GM19467 (cell line): ENCODE measurements at regions not wholly inside any gene's neighbourhood (a gene's known extent, or its start where the extent isn't known, plus 50 kb on each side); places are given as distances from the start of the nearest gene placed in this dataset.

Experiments used
- ATAC-seq: cut with Tn5 transposase; IDR thresholded peaks from one replicate; pipeline ENCODE4 v1.9.1; 2021; ENCODE audit warnings: mild to moderate bottlenecking, moderate library complexity; ENCODE audit not compliant: unreplicated experiment

DNA sequence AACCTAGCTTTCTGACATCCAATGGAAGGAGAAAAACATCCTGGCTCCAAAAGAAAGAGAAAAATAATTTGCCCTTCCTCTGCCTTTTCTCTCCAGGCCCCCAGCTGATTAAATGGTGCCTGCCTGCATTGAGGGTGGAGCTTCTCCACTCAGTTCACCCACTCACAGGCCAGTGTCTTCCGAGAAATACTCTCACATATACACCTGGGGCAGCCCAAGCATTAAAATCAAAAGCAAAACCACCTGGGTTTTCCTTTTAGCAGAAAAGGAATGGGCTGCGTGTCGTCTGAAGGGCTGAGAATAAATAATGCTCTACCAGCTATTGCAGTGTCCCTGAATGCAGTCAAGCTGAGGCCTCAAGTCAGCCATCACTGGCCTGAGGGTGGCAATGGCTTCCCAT lies 1143.8 kb upstream of the TENM4 start:
- no peak for ATAC-seq

DNA sequence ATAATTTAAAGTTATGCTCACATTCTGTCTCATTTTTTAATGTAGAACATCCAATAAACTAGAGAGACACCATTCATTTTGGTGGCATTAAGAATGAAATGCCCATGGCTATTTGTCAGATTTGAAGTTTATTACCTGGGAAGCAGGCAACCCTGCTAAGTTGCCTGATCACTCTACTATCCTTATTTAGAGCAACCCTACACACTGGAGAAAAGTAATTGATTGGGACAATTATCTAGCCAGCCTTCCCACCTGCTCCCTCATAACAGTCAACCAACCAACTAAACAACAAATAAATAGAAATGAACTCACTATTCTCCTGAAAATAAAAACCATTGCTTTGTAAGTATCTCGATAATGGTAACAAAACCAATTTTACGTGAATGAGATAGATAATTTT lies 1129.0 kb upstream of the TENM4 start:
- ATAC-seq: no peak

DNA sequence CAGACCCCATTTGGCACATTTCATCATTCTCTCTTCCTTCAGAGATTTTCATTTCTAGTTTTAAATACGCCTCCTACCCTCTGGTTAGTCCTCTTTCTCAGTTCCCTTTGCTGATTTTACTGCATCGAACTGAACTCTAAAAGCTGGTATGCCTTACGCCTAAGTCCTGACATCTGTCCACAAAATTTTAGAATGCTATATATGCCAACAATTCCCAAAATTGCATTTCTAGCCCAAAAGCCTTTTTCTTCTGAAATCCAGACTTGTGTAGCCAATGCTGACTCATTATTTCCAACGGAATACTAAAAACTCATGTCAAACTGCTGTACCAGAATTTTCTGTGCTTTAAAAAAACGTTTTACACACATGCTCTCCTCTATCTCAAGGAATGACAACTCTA lies 1124.4 kb upstream of the TENM4 start:
- no peak for ATAC-seq

DNA sequence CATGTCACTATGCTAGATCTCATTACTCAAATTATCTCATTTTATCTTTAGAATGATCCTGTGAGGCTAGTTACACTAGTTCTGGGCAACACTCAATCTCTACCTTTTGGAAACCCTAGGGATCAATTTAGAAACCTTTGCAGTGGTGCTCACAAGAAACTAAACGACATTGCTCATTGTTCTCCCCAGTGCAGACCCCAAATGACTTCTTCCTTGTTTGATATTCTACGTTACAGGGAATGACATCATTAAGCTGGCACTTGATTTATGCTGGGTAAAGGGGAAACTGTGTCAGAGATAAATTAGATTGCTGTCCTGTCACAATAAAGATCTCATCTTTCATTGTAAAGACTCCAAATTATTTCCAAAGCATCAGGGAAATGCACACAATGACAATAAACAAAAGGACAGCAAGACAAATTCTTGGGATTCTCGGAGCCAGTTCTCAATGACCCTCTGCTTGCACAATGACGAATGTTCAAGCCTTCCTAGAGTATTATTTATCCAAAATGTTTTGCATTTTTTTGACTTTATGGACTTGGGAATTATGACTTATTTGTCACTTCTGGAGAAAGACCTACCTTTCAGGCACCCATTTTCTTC lies 1121.8 kb upstream of the TENM4 start:
- no peak for ATAC-seq

DNA sequence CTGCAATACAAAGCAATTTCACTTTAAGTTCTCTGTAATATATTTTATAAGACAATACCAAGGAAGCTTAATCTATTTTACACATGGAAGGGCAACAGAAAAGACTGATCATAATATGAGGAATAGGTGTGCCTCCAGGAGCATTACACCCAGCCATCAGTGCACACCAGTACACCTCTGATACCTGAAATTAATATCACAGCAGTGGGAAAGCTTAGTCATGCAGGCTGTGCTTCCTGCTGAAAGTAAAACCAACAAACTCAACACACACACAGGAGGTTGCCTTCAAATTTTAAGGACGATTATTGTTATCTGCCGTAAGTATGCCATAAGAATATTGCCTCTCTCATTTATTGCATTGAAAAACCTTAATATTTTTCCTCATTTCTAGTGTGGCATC lies 1119.1 kb upstream of the TENM4 start:
- ATAC-seq: no peak

DNA sequence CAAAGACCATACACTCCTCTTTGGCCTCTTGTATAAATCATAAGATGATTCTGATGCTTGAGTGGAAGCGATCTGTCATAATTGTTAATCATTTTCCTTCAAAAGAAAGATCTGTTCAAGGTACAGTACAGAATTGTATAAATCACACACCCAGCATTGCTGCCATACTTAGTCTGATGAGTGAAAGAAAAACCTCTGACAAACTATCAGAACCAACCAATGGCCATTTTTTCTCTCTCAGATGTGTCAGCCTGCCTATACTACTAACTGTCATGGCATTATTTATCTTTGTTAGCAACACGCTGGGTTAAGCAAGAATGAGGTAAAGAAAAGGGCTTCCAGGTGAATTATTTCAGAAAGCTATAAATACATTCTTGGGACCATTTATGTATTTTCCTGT lies 1112.7 kb upstream of the TENM4 start:
- no peak for ATAC-seq

DNA sequence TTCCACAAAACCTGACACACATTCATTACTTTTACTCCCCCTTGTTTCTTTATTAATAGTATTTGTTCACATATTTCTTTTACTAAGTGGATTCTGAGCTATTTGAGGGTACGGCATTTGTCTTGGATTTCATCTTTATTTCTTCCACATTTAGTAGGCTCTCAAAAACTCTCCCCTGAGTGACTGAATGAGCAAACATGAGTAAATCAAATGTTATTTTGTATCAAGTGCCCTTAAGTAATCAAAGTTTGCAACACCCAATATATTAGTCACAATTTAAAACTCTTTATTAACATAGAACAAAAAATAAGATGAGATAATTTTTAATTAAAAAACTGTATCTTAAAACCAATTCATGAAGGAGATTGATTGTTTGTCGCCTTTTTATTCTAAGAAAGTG lies 1101.9 kb upstream of the TENM4 start:
- ATAC-seq: no peak

DNA sequence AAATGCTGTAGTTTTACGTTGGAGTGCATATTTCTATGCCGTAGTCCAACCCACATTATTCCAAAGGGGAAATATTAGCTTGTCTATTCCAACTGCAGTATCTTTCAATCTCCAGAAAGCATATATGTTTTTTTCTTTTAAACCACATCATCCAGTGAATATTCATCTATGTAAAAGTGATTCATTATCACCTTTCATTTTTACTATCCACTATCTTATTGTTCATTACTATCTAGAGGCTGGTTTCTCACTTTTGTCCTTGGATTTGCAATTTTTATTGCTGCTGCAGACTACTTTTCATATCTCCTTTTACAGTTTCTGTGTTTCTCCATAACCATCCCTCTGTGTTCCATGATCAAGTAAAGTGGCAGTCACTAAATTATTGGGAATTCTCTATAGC lies 1097.2 kb upstream of the TENM4 start:
- no peak for ATAC-seq

DNA sequence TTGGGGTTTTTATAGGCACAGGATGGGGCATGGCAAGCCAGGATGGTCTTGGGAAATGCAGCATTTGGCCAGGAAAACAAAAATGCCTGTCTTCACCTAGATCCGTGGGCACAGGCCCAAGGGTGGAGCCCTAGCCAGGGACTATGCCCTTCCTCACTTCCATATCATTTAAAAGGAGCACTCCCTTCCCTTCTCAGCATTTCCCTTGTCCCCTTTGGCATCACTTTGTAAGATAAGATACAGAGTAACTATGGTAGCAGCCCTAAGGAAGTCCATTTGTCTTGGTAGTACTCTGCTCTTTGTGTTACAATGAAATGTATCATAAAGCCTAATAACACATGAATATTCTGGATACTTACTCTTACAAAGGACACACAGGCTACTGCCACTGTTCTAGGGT lies 1092.6 kb upstream of the TENM4 start:
- ATAC-seq: no peak

DNA sequence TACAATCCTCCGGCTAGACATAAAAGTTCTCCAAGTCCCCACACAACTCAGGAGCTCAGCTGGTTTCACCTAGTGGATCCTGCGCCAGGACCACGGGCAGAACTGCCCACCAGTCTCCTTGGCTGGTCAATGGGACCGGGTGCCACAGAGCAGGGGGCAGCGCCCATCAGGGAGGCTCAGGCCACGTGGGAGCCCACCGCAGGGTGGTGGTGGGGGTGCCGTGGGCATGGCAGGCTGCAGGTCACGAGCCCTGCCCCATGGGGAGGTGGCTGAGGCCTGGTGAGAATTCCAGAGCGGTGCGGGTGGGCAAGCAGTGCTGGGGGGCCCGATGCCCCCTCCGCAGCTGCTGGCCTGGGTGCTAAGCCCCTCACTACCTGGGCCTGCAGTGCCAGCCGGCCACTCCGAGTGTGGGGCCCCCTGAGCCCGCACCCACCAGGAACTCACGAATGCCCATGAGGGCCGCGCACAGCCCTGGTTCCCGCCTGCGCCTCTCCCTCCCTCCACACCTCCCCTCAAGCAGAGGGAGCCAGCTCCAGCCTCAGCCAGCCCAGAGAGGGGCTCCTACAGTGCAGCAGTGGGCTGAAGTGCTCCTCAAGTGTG lies 1091.9 kb upstream of the TENM4 start:
- ATAC-seq: no peak

DNA sequence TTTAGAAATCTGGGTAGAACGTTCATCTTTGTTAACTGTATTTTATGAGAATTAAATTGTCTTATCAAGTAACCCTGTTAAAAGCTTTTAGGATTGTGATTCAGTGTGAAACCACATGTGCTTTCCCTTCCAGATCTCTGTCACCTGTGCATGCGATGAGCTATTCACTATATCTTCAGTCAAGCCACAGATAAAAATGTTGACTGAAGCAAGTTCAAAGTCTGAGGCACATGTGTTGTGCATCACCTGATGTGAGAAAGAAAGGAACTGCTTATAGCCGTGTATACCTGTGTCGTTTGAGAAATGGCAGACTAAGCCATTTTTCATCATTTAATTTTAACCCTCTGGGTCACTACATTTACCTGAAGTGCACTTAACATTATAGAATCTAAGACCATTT lies 1088.9 kb upstream of the TENM4 start:
- no peak for ATAC-seq

DNA sequence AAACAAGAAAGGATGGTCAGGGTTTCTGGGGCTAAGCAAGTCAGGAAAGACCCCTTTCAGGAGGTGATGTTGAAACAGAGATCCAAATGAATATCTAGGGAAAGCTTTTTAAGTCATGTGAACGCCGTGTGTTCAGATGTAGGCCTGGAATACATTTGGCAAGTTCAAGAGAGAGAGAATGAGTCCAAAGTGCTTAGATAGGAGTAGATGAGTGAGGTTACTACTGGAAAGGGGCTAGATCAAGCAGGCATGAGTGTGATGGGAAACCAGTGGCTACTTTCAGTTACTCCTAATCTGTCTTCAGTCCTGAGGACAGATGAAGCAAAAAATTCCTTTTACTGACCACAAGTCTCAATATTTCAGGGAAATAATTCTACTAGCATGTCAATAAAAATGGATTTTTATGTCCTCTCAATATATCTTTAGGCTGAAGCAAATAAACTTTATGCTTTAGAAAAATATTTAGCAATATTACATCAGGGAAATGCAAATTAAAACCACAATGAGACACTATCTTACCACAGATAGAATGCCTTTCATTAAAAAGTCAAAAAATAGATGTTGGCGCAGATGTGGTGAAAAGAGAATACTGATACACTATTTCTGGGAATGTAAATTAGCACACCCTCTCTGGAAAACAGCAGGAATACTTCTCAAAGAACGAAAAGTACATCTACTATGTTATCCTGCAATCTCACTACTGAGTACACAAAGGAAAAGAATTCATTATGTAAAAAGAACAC lies 1085.0 kb upstream of the TENM4 start:
- no peak for ATAC-seq

DNA sequence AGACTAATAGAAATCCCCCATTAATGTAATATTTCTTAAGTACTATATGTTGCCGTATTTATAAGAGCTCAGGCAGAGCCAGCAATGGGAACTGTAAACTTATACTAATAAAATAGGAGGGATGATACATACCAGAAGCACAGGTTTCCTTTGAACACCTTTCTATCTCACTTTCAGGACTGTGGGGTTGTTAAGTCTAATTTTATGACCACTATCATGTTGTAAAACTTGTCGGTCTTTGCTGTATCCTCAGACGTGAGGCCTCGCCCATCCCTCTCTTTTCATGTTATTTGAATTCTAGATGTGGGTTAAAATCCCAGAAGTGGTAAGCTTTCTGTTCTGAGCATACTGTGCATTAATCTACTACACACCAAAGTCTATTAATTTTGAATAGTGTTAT lies 1083.5 kb upstream of the TENM4 start:
- ATAC-seq: no peak

DNA sequence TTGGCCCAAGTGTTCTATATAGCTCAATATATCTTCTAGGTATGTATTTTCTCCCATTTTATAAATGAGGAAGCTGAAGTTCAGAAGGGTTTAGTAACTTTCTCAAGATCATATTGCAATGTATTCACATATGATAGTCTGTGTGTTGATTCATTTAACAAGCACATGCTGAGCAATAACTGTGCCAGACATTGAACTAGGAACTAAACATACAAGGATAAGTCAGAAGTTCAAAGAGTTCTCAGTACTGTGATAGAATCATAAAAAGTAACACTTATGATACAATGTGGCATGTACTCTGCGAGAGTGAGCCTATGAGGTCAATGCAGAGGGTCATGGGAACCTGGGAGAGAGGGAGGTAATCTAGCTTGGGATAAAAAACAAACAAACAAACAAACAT lies 1082.2 kb upstream of the TENM4 start:
- ATAC-seq: no peak

DNA sequence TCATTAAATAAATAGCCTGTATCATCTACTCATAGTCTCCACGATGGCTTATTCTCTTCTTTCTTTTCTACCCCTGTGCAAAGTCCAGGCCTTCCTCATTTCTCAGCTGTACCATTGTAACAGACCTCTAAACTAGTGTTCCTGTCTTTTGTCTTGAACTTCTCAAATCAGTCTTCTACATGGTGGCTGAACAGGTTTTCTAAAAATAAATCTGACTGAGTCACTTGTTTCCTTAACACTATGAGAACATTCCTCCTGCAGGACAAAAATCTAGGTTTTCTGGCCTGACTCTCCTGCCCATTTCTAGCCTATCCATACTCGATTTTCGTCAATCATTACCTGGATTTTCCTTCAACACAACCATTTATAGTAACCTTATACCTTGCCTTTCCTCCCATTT lies 1080.8 kb upstream of the TENM4 start:
- no peak for ATAC-seq

DNA sequence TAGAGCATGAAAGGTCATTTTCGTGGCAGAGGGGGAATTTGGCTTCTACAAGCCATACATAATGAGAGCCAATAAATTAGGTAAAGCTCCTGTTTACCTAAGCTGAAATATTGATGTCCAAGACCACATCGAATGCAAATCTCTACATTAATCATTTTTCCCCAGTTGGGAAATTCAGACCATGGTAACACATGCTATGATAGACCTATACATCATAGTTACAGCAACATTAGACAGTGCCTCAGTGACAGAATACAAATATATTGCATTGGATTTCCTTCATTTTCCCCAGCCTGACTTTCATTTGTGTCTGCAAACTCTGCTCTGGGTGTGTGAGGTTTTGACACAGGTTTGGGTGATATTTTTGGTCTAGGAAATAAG lies 1079.7 kb upstream of the TENM4 start:
- ATAC-seq: no peak

DNA sequence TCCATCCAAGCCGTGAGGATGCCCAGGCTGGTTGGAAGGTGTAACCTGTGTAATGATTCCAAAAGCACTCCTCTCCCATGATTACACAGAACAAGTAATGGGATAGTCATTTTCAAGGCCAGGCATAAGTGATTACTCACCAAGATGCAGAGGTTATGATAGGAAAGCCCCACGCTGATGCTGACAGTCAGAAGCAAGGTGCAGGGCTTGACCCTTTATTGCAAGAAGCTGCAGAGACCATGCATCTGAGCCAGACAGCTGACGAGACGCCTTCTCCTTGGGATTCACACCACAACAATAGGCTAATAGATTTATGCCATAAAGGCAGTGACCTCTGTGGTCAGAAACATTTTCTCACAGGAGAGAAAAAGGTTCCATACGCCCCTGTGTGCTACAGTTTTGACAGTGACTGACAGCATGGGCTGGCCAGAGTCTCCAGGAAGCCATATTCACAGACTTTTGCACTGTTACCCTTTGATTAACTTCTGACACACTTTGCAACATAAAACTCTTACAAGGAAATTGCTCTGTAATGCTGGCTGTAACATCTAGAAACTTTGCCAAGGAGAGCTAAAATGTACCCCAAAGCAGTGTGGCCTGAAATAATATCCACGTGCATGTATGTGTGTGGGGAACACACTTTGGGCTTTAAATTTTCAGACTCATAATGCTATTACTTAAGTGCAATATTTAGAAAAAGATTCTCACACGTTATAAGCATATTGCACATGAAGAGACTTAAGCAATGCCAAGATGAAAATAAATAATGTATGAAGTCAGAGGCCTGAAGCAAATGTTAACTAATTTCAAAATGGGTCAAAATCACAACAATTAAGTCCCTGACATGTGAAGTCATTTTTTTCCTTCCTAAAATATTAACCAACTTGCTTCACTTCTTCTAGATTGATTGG lies 1079.0 kb upstream of the TENM4 start:
- ATAC-seq: no peak

DNA sequence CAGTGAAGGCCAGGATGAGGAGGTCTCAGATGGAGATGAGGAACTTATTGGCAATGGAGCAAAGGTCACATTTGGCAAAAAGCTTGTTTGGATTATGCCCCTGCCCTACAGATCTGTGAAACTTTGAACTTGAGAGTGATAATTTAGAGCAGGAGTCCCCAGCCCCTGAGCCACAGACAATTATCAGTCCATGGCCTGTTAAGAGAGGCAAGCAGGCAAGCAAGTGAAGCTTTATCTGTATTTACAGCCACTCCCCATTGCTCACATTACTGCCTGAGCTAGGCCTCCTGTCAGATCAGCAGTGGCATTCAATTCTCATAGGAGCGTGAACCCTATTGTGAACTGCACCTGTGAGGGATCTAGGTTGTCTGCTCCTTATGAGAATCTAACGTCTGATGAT lies 1076.9 kb upstream of the TENM4 start:
- no peak for ATAC-seq

DNA sequence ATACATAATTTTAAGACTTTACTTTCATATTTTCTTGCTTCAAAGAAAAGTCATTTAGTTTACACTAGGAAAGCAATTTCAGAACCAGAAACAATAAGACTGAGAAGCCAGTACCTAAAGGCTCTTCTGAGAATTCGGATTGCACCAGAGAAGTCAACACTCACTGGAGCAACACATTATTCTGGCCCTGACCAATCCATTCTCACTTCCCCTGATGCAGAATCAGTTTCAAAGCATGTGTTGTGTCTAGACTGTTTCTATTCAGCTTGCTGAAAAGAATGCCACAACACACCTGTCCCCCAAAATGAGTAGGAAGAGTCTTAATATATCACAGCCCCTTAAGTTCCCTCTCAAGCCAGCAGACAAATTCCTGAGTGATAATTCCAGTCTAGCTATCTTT lies 1074.3 kb upstream of the TENM4 start:
- ATAC-seq: no peak

DNA sequence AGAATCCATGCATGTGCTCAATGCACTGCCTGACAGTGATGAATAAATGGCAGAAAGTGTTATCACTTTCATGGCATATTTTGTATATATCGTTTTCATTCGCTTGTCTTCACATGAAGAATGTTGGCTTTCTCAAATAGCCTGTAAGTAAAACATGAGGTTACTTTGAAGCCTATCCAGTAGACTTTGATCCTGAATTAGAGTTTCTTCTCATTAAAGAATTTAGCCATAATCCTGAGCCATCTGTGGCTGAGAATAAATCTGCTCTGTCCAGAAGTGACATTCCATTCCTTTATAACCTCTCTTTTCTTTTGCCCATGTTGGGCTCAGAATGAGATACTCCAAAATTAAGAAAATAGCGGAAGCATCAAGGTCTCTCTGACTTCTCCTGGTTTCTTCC lies 1071.7 kb upstream of the TENM4 start:
- no peak for ATAC-seq

DNA sequence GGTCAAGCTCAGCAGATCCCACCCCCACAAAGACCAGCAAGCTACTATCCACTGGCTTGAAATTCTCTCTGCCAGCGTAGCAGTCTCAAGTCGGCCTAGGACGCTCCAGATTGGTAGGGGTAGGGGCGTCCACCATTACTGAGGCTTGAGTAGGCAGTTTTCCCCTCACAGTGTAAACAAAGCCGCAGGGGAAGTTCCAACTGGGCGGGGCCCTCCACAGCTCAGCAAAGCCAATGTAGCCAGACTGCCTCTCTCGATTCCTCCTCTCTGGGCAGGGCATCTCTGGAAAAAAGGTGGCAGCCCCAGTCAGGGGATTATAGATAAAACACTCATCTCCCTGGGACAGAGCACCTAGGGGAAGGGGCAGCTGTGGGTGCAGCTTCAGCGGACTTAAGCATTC lies 1064.9 kb upstream of the TENM4 start:
- no peak for ATAC-seq

DNA sequence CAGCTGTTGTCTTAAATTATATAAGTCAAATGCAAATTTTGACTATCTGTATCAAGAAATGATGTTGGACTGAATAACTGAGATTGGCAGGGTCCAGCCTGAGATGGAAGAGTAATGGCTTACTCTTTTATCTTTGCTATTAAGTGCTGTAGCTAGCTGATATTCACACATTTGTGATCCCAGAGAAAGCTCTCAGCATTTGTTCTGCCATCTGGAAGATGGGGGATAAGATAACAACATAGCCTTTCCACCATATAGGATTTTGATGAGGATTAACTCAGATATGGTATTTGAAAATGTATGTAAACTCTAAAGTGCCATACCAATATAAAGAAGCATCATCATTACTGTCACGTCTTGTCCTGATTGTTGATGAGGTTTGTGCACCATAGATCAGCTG lies 1063.2 kb upstream of the TENM4 start:
- ATAC-seq: no peak
